ENCODE measurements at regions not wholly inside any gene's neighbourhood (a gene's known extent, or its start where the extent isn't known, plus 50 kb on each side); places are given as distances from the start of the nearest gene placed in this dataset.

DNA sequence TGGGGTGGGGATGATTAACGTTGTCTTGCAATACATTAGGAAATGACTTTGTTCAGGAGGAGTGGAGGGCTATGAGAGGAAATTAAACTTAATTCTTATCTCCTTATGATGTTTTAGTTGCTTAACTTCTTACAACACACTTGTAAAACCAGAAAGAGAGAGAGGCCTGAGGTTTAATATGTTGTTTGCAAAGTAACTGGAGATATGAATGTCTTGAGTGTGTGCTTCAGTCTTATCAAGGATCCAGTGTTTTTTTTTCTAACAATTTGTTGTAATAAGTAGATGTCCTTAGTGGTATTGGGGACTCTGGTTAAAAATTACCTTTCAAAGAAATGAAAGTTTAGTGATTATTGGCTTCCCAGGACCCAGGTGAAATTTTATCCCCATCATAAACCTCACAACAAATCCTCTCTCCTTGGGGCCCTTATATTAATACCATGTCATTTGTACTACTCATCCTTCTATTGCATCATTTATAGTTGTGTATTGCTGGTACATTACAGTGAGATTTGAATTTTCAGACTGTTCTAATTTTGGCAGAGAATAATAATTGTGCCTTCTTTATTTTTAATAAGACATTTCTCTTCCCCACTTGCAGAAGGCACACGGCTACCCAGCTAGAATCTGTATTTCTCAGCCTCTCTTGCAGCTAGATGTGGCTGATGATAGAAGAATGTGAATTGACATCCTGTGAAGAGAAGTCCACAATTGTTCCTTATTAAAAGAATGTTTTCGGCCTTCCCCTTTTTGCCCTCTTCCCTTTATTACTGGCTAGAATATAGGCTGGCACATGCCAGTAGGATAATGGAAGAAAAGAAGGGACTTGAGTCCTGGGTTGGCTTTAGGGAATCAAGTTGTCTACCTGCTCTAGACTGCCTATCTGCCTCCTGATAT is 91.9 kb upstream of the CXCR4 start:
- Histone ChIP-seq H3K27ac (no peak overlapping the region), H3K36me3 (no peaks in the 10 kb centered on the region), H3K27me3 (no peaks in the 10 kb centered on the region), H3K9me3 (no peaks in the 10 kb centered on the region), H3K4me1 (peaks cover 0 to 5% (median 0%) of the 10 kb centered on the region in 3 donors), H3K4me3 (no peak overlapping the region)
- DNase-seq (no peak), FAIRE-seq (no peak), ATAC-seq (no peak)
- intact Hi-C loops (cut with DNase I) = no loop called here
- TF ChIP-seq, protein P1, sequence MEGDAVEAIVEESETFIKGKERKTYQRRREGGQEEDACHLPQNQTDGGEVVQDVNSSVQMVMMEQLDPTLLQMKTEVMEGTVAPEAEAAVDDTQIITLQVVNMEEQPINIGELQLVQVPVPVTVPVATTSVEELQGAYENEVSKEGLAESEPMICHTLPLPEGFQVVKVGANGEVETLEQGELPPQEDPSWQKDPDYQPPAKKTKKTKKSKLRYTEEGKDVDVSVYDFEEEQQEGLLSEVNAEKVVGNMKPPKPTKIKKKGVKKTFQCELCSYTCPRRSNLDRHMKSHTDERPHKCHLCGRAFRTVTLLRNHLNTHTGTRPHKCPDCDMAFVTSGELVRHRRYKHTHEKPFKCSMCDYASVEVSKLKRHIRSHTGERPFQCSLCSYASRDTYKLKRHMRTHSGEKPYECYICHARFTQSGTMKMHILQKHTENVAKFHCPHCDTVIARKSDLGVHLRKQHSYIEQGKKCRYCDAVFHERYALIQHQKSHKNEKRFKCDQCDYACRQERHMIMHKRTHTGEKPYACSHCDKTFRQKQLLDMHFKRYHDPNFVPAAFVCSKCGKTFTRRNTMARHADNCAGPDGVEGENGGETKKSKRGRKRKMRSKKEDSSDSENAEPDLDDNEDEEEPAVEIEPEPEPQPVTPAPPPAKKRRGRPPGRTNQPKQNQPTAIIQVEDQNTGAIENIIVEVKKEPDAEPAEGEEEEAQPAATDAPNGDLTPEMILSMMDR (IDR thresholded peaks at IDR 0.05) = no peak
- WGBS, 2 donors = 73 to 80% methylated on average over 3 of the region's 3 CpGs

DNA sequence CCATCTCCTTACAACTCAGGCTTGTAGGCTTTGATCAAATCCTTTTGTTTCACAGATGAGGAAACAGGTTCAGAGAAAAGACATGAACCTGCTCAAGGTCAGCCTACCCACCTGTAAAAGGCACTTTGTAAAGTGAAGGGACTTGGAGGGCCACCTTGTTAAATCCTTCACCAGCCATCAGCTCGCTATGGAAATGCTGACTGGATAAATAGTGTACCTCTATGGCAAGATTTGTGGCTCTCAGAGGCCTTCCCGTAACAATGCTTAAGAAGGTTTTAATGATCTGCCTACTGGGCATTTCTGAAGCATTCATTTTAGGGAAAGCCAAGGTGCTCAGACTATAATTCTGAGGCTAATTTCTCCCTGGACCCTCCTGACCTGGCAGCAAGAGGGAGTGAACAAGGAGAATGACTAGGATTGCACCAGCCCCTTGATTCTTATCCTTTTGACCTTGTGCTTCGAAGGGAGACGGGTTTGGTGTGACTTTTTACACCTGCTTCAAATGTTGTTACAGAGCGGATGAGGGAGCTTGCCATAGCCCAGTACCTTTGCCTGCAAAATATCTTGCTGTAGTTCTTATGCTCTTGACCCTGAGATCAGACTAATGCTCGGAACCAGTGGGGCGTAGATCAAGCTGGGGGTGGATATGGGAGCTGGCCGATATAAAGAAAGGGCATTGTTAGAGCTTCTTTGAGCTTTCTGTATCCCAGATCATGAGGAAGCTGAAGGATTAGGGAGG is 90.9 kb upstream of the CXCR4 start:
- intact Hi-C loops (cut with DNase I) = no loop called here
- ATAC-seq (no peak), DNase-seq (no peak), FAIRE-seq (no peak)
- Histone ChIP-seq H3K4me3 (no peak overlapping the region), H3K27me3 (no peaks in the 10 kb centered on the region), H3K36me3 (no peaks in the 10 kb centered on the region), H3K4me1 (no peaks in the 10 kb centered on the region), H3K9me3 (no peaks in the 10 kb centered on the region), H3K27ac (no peak overlapping the region)
- TF ChIP-seq, protein P1 (IDR thresholded peaks at IDR 0.05) = no peak
- WGBS, 2 donors = 65 to 68% methylated on average over 8 of the region's 8 CpGs

DNA sequence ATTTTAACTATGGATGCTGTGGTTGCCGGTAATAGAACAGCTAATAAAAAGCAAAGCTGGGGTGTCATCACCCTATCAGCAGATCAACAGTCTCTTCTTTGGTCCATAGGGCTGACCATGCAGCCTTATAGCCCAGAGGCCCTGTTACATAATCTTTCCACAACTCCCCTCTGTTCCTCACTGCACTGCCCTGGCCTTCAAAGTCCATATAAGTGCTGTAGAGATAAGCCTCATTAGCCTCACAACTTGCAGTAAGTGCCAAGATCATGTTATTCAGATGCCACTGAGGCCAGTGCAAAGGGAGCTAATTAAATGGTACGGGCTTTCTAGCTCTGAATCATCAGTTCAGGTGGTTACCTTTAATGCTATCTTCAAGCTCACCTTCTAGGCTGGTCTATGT is 89.7 kb upstream of the CXCR4 start:
- Histone ChIP-seq H3K27me3 (no peaks in the 10 kb centered on the region), H3K9me3 (no peaks in the 10 kb centered on the region), H3K27ac (no peak overlapping the region), H3K4me1 (no peaks in the 10 kb centered on the region), H3K36me3 (no peaks in the 10 kb centered on the region), H3K4me3 (no peak overlapping the region)
- 78 to 91% methylated on average over 2 of the region's 2 CpGs for WGBS, 2 donors
- DNase-seq = no peak
- ATAC-seq = peak in 2 of 4 donors; percentile 17 to 22
- intact Hi-C loops (cut with DNase I) = no loop called here
- TF ChIP-seq, protein P1 (IDR thresholded peaks at IDR 0.05) = no peak
- no peak for FAIRE-seq

DNA sequence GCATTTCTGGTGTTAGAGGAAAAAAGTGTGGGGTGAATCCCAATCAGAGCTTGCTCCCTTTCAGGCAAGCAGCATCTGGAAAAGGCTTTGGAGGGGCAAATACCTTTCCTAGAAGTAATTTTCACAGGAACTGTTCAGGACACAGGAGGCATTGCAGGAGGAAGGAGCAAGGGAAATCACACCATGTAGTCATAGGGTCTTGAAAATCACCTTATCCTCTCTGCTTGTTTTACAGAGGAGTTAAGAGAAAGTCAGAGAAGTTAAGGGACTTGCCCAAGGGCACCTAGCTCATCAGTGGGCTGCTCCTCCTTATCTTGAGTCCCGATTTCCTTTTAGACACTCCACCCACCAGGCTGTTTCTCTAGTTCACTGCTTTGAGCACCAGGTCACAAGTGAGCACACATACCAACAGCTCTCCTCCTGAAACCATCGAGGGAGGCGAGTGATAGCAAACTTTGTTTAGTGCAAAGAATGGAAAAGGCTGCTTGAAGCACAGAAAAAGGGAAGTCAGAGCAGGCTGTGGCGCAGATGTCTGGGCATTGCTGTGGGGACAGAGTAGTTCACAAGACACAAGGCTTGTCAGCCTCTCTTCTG is 89.2 kb upstream of the CXCR4 start:
- WGBS, 2 donors = 65 to 71% methylated on average over 4 of the region's 4 CpGs
- H3K27me3 ChIP-seq = no peaks in the 10 kb centered on the region
- TF ChIP-seq, protein P1 (IDR thresholded peaks at IDR 0.05) = no peak
- no peaks in the 10 kb centered on the region for H3K36me3 ChIP-seq
- H3K4me1 ChIP-seq = no peaks in the 10 kb centered on the region
- DNase-seq = no peak
- H3K4me3 ChIP-seq = no peak overlapping the region
- no peak for FAIRE-seq
- H3K9me3 ChIP-seq = no peaks in the 10 kb centered on the region
- H3K27ac ChIP-seq = no peak overlapping the region
- intact Hi-C loops (cut with DNase I) = no loop called here
- peak in 2 of 4 donors; percentile 37 to 57 for ATAC-seq
